Progenitor cell of endocrine pancreas (in vitro differentiated cells): ENCODE measurements at regions not wholly inside any gene's neighbourhood (a gene's known extent, or its start where the extent isn't known, plus 50 kb on each side); places are given as distances from the start of the nearest gene placed in this dataset.

Experiments
- DNase-seq: peaks from one replicate; pipeline ENCODE4 v3.0.0; 2021; ENCODE audit warnings: low spot score; ENCODE audit not compliant: unreplicated experiment
- H3K27ac Mint-ChIP-seq: 2 replicates; pipeline ENCODE4 v1.8.0; 2021; ENCODE audit warnings: mild to moderate bottlenecking, moderate library complexity, mixed read lengths
- H3K27me3 Mint-ChIP-seq: 2 replicates; pipeline ENCODE4 v1.8.0; 2021; ENCODE audit warnings: mixed read lengths
- H3K36me3 Mint-ChIP-seq: 2 replicates; pipeline ENCODE4 v1.8.0; 2022; ENCODE audit warnings: mixed read lengths; ENCODE audit not compliant: insufficient read depth
- H3K4me1 Mint-ChIP-seq: 2 replicates; pipeline ENCODE4 v1.8.0; 2021; ENCODE audit warnings: low read depth, mixed read lengths
- H3K4me3 Mint-ChIP-seq: 2 replicates; pipeline ENCODE4 v1.8.0; 2021; ENCODE audit warnings: low read depth, mild to moderate bottlenecking, moderate library complexity, mixed read lengths
- H3K9me3 Mint-ChIP-seq: 2 replicates; pipeline ENCODE4 v1.8.0; 2021; ENCODE audit warnings: low read depth, mixed read lengths
- CTCF ChIP-seq: fragments of 200-600 bp; sonication (generic); IDR thresholded peaks from one replicate; pipeline ENCODE4 v1.5.0; 2021; ENCODE audit warnings: antibody characterized with exemption, mild to moderate bottlenecking; ENCODE audit not compliant: unreplicated experiment

- Mint-ChIP-seq H3K36me3 (no peaks in the 10 kb centered on the region), H3K9me3 (peaks cover under 1% of the 10 kb centered on the region), H3K4me3 (no peak overlapping the region), H3K27me3 (no peaks in the 10 kb centered on the region), H3K4me1 (no peaks in the 10 kb centered on the region), H3K27ac (no peak overlapping the region)
- TF ChIP-seq CTCF = no peak
- no peak for DNase-seq
These were observed 366.5 kb downstream of the CHSY3 start for GRCh38 chr5:130270786-130271185.

GRCh38 chr5:130268489-130268888 is 364.2 kb downstream of the CHSY3 start:
- Mint-ChIP-seq H3K9me3 (no peaks in the 10 kb centered on the region), H3K4me1 (no peaks in the 10 kb centered on the region), H3K4me3 (no peak overlapping the region), H3K36me3 (no peaks in the 10 kb centered on the region), H3K27ac (no peak overlapping the region), H3K27me3 (no peaks in the 10 kb centered on the region)
- no peak for TF ChIP-seq CTCF
- no peak for DNase-seq

GRCh38 chr5:130267926-130268325 is 363.7 kb downstream of the CHSY3 start:
- Mint-ChIP-seq H3K9me3 (no peaks in the 10 kb centered on the region), H3K27ac (no peak overlapping the region), H3K36me3 (no peaks in the 10 kb centered on the region), H3K27me3 (no peaks in the 10 kb centered on the region), H3K4me3 (no peak overlapping the region), H3K4me1 (no peaks in the 10 kb centered on the region)
- DNase-seq = no peak
- TF ChIP-seq CTCF = no peak

GRCh38 chr5:130260481-130260880 is 356.2 kb downstream of the CHSY3 start:
- no peaks in the 10 kb centered on the region for H3K27me3 Mint-ChIP-seq
- peaks cover 7% of the 10 kb centered on the region for H3K9me3 Mint-ChIP-seq
- no peak overlapping the region for H3K27ac Mint-ChIP-seq
- H3K4me1 Mint-ChIP-seq = no peaks in the 10 kb centered on the region
- DNase-seq = no peak
- no peak for TF ChIP-seq CTCF
- H3K4me3 Mint-ChIP-seq = no peak overlapping the region
- peaks cover 2% of the 10 kb centered on the region for H3K36me3 Mint-ChIP-seq

GRCh38 chr5:130251931-130252330 is 347.7 kb downstream of the CHSY3 start:
- no peak for TF ChIP-seq CTCF
- Mint-ChIP-seq H3K36me3 (peaks cover 2% of the 10 kb centered on the region), H3K27ac (no peak overlapping the region), H3K4me1 (peaks cover 1% of the 10 kb centered on the region), H3K9me3 (peaks cover 18% of the 10 kb centered on the region), H3K4me3 (no peak overlapping the region), H3K27me3 (no peaks in the 10 kb centered on the region)
- no peak for DNase-seq
